Stimulated activated CD4-positive, alpha-beta T cell treated with anti-CD3 and anti-CD28 coated beads, Interleukin-4, amount 100 ng/mL, for 1 hour (primary cell): ENCODE measurements at regions not wholly inside any gene's neighbourhood (a gene's known extent, or its start where the extent isn't known, plus 50 kb on each side); places are given as distances from the start of the nearest gene placed in this dataset.
"Not testable (repeated sequence)": the region's sequence is repeated elsewhere in the genome, so short reads cannot be mapped to it uniquely, and the experiment has no call there.

Source experiments
- DNase-seq: peaks from one replicate; pipeline ENCODE4 v3.0.0-alpha.2; 2020

DNA sequence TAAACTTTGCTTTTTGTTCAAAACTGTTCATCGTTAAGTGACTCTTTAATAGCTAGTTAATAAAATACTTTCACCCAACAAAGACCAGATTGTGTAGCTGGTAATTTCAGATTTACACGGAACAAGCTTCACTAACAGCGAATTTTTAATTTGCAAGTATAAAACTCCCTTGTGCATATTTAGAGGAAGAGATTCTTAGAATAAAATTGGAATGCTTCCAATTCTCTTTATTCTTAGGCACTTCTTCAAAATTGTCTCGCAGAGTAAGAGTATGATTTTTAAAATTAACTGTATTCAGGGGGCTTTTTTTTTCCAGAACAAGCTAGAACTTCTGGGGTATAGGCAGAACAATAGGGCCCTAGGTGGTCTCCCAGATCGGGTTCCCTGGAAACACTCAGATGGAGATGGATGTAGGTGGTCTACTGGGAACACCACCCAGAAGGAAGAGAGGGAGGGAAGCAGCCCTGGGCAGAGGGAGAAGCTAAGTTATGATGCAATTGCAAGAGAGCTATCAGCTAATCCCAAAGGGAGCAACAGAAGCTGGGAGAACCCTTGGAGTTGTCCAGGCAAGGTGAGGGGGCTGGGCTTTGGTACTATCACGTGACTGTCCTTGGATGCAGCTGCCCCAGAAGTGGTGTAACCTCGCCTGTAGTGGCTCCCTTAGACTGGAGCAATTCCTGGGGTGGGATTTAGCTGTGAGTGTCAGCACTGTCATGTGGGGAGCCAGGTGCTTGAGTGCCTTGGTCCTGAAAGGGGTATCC is 151.7 kb upstream of the ASB18 start:
- DNase-seq: no peak

DNA sequence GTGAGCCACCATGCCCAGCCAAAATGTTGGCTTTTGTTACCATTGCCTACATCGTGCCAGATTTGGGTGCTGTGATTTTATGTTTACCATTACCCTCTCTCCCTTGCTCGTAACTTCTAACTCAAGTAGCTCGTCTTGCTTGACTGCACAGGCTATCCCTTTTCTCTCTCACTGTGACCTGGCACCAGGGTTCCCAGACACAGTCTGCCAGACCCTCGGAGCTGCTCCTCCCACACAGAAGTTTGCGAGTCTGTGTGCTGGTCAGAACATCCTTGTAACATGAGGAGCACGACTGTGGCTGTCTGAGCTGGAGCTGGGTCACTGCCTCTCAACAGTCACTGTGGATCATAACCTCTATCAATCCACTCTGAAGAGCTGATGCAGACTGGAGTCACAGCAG is 152.5 kb upstream of the ACKR3 start:
- DNase-seq: no peak

DNA sequence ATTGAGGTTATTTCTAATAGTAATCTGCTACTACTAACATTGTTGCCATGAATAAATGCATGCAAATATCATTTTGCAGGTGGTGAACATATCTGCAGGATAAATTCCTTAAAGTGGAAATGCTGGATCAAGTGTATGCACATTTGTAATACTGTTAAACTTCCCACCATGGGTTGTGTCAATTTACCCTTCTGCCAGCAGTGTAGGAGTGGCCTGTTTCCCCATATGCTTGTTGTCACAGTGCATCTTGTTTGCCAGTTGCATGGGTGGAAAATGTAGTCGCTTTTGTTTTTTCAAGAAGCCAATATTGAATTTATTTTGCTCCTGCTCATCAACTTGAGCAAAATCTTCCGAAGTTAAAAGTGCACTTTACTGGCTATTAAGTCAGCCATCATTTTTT is 139.0 kb upstream of the ACKR3 start:
- no peak for DNase-seq

DNA sequence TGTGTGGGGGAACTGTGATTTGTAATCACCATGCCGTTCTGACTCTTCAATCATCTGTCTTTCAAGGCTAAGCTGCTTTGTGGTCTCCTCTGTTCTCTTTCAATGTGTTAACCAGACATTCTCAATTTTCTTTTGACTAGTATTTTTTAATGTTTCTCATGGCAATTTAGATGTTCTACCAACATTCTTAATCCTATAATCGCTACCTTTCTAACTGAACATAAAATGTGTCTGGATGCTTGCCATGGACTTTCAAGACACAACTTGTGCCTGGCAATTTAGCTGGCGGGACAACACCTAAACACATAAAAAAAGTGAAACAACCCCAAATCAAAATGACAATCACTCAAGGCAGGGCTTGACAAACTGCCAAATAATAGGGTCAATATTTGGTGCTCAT is 135.0 kb upstream of the ACKR3 start:
- no peak for DNase-seq

DNA sequence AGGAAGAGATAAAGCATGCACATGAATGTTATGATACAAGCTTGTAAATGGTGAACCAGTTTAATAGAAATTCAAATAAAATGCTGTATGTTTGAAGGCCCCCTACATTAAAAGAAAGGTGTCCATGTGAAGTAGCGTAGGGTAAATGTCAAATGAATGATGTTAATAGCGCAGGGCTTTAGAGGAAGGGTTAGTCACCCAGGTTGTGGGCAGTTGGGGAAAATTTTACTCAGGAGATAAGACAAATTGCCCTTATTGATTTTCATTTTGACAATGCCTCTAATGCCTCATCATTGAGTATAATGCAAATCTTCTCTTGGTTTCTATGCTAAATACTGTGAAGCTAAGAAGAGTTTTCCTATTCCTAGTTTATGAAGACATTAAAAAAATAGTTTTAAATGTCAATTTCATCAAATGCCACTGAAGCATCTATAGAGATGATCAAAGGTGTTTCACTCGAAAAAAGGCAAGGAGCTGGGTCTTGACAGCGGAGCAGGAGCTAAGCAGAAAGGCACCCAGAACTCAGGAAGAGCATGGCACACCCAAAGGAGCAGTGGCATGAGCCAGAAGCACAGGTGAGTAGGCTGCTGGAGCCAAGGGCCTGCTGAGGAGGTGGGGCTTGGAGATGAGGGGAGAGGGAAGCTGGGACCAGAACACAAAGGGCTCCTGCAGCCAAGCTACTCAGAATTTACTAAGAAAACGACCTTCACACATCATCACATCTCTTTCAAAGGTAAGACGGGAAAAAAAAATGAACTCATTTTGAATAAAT is 129.3 kb upstream of the ACKR3 start:
- no peak for DNase-seq

DNA sequence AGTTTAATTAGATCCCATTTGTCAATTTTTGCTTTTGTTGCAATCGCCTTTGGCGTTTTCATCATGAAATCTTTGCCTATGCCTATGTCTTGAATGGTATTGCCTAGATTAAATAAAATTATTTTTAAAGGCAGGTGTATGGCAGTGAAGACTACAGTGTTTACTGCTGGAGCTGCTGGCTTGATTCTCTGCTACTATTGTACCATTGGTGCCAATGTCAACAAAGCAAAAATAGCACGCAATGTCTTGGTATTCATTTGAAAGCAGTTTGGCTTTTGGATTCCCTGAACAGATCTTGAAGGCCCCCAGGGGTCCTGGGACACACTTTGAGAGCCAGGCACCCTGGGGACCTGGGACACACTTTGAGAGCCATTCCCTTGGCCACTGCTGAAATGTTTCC is 125.4 kb upstream of the ACKR3 start:
- no peak for DNase-seq

DNA sequence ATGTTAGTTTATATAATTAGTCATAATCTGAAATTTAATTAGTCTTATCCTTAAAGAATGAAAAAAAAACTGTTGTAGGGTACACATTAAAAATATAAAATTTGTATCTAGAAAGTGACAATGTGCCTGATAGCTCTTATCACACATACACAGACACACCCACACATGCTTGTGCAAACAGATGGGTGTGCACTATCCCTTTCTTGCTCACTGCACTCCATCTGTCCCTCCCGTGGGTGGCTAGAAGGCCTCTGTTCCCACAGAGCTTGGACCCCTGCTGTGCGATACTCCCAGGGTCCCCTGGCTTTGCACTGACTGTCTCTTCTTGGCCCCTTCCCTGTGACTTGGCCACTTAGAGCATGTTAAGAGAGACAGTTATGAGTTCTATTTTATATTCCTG is 123.9 kb upstream of the ACKR3 start:
- DNase-seq: no peak

DNA sequence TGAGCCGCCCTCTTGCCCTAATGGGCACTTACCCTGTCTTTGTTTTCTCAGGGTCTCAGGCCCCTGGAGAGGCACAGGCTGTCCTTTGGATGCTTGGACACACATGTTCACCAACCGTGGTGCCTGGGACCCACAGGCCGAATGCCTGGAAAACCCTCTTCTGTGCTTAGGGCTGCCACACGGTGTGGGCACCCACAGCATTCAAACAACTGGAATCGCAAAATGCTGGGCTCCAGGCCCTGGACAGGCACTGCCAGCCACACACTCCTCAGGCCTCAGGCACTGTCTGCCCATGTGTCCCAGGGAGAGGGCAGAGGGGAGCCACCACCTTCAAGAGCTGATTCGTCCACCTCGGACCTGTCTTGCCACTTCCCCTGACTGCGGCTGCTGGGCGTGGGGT is 123.1 kb upstream of the ACKR3 start:
- no peak for DNase-seq

DNA sequence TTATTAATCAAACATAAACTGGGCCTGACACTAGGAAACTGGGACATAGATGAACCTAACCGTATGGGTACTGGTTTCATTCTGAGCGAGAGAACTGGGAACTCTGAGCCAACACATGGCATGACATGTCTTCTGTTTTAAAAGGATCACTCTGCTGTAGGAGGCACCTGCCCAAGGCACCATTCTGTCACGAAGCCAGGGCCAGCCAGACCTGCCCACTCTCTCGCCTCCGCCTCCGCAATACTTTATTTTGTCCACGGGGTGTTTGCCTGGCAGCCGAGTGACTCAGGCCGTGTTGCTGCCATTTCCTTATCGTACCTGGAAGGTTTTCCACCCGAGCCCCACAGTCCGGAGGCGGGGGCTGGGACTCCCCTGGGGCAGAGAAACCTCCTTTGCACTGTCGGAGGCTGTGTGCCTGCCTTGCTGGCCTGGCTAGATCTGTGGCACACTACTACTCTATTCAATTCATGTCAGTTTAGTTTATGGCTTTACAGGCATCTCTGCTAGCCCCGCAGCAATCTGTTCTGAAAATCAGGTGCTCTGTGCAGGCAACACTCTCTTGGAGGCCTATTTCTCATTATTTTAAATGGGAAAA is 120.4 kb upstream of the ACKR3 start:
- no peak for DNase-seq

DNA sequence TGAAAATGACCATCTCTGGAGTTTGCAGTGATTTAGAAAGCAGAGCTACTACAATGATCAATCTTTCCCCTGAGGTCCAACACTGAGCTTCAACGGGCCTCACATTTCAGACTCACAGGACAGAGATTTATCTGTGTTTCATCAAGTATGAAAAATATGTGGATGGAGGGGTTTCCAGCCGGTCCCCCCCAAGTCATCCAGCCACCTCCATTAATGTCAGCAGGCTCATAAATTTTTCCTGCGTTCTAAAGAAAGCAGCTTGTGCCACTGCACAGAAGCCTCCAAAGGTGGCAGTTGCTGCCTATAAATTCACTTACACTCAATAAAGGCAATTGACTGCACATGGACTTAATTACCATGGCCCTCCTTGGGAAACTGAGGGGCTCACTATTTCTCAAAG is 117.4 kb upstream of the ACKR3 start:
- DNase-seq: no peak

DNA sequence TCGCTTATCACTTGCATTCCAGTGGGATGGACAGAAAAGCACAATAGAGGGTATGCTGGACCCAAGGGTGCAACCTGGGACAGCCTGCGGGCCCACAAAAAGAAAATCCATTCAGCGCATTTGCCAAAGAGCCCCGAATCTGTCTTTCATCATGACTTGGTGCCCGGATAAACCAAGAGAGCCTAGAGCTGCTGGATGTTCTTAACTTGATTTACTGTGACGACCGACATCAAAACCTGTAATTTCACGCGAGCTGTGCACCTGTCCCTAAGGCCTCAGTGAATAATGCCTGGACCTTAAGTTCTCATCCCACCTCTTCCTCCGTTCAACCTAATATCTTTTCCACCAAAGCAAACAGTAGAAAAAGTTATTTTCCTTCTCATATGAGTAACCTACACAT is 115.5 kb upstream of the ACKR3 start:
- no peak for DNase-seq

DNA sequence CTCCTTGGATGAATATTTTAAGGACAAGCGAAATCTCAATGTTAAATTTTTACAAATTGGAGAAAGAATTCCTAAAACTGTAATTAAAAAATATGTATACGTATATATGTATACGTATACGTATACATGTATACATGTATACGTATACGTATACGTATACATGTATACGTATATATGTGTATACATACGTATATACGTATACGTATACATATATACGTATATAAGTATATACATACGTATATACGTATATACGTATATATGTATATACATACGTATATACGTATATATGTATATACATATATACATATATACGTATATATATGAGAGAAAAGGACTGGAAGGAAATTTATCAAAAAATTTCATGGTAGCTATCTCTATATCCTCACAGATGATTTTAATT is 110.2 kb upstream of the ACKR3 start:
- no peak for DNase-seq

DNA sequence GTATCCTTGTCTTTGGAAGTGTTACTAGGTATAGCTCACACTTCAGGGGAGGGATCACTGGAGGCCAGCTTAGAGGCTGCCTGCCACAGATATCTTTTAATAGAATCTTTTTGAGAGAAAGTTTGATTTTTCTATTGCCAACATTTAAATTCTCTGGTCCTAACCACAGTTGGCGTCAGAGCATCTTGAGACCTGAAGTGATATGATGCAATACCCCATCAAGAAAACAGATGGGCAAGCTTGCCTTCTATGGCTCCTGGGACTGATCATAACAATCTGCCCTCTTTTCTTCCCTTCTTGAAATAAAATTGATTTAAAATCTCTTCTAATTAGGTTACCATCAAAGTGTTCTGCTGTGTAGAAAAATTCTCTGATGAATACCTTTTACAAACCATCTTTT is 105.5 kb upstream of the ACKR3 start:
- no peak for DNase-seq

DNA sequence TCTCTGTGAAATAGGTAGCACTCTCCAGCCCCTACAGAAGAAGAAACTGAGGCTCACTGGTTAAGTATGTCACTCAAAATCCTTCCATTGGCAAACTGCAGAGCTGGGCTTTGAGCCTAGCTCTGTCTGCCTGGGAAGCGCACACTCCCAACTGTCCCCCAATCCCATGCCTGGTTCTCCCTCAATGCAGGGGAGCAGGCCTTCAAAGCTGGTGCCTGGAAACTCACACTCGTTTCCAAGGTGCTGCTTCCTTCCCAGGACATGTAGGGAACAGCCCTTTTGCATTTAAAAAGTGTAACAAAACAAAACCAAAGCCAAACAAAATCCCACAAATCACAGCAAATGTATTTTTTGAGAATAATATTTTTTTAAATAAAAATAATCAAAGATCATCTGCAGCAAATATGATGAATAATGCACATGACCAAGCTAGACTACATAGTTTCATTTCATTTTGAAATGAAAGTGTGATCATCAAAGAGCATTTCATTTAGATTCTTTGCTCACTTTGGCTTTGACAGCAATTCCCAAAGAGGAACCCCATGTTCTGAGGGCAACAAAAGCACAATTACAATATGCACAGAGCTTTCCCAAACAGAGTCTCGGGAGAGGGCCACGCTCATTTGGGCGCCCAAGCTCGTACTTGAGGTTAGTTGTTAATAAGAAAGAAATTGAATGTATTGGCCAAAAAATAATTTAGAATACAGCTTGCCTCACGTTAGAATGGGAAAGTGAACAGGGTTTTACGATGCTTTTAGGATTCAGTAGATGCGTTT is 96.7 kb upstream of the ACKR3 start:
- no peak for DNase-seq

DNA sequence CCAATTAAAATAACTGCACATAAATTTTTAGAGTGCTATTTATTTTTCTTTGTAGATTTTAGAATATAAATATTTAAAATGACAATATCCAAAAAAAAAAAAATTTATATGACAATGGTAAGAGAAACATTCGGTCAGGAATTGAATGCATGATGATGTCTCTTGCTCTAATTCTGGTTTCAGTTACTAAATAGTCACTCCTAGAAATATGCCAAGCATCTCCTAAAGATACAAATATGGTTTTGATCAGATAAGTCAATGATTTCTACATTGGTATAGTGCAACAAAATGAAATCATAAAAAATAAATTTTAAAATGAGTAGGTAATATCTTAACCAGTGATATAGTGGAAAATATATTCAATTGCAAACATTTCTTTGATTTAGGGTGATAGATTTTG is 95.9 kb upstream of the ACKR3 start:
- no peak for DNase-seq

DNA sequence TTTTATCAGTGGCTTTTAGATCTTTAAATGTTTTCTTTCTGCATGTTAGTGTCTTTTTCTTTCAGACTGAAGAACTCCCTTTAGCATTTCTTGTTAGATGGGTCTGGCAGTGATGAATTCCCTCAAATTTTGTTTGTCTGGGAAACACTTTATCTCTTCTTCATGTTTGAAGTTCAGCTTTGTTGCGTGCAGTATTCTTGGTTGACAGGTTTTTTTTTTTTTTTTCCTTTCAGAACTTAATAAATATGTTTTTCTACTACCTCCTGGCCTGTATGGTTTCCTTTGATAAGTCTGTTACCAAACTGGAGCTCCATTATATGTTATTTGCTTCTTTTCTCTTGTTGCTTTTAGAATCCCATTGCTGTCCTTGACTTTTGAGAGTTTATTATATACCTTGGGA is 89.8 kb upstream of the ACKR3 start:
- no peak for DNase-seq

DNA sequence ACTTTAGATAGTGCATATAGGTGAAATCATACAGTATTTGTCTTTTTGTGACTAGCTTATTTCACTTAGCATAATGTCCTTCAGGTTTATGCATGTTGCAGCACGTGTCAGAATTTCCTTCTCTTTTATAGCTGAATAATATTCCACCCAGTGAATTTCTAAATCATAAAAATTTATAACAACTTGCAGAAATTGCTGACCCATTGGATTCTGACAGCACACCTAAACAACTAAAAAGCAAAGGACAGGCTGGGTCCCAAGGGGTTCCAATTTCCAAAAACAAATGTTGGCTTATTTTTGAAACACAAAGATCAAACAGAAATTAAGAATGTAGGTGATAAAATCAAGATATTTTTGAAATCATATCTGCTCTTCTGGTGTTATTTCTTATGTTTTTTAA is 86.5 kb upstream of the ACKR3 start:
- DNase-seq: no peak

DNA sequence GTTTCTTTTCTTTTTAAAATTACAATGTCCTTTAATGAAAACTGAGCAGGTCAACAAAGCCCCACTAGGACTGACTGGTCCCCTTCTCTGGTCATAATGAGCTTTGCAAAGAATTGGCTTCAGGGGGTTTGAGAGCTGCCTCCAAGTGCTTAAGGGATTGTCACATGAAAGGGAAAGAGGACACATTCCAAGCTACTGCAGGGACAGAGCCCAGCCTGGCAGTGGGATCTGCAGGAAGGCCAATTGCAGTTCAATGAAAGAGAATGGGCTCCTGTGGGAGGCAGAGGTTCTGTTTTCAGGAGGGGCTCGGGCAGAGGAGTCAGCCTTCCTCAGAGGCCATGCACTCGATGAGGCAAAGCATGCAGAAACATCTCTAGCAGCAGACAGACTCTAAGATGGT is 84.1 kb upstream of the ACKR3 start:
- no peak for DNase-seq

DNA sequence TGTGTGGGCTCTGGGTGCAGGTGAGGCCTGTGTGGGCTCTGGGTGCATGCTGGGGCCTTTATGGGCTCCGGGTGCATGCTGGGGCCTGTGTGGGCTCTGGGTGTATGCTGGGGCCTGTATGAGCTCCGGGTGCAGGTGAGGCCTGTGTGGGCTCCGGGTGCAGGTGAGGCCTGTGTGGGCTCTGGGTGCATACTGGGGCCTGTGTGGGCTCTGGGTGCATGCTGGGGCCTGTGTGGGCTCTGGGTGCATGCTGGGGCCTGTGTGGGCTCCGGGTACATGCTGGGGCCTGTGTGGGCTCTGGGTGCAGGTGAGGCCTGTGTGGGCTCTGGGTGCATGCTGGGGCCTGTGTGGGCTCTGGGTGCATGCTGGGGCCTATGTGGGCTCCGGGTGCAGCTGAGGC is 80.5 kb upstream of the ACKR3 start:
- not testable (repeated sequence) for DNase-seq

DNA sequence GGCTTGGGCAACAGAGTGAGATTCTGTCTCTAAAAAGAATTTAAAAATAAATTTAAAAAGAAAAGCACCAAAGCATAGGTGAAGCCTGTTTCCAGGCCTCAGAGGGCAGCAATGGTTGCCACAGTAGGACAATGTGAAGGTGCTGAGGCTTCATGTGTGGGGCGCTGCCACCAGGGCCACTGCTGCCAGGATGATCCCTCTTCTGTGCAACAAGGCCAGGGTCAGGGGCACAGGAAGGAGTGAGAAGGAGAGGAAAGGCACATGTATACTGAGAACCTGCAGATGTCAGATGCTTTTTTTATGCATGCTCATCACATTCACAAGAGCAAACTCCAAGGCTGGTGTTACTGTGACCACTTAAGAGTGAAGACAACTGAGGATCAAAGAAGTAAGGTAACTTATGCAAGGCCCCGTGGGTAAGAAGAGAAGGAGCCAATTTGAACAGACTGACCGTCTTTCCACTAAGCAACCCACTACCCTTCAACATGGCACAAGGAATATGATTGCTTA is 79.7 kb upstream of the ACKR3 start:
- no peak for DNase-seq

DNA sequence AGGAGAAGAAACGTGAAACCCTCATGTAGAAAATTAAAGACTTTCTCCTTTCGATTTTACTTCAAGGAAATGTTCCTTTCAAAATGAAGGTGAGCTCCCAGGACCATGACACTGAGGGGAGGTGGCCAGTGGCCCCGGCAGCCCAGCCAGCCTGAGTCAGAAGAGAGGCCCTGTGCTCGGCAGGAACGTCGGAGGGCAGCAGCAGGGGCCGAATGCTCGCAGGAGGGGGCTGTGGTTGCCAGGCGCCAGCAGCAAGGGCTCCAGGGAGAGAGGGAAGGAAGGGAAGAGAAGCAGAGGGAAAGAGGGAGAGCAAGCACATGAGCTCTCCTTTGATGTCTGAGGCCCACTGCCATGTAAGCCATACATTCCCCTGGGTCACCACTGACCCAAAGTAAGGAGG is 73.3 kb upstream of the ACKR3 start:
- DNase-seq: no peak

DNA sequence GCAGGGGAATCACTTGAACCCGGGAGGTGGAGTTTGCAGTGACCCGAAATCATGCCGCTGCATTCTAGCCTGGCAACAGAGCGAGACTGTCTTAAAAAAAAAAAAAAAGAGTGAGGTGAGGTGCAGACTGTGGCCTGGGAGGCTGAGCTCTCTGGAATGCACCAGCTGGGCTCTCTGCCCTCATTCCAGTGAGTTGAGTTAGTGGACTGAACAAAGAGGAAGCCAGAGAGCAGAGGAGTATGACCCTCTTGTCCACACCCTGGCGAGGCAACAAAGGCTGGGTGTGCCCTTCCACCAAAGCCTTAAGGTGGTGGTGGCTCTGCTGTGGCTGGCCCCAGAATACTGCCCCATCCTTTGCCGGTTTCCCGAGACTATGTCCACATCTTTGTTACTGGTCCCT is 71.3 kb upstream of the ACKR3 start:
- DNase-seq: no peak
